Peyer's patch (tissue), 4 donors: ENCODE measurements at regions not wholly inside any gene's neighbourhood (a gene's known extent, or its start where the extent isn't known, plus 50 kb on each side); places are given as distances from the start of the nearest gene placed in this dataset.

Experiments used
- DNase-seq, 3 donors: peaks; one replicate each; pipeline ENCODE4 v3.0.0-alpha.2; 2017 to 2019
- H3K27ac ChIP-seq, 4 donors: fragments of 200-600 bp; sonication (generic); one replicate each; pipeline ENCODE4 v1.5.1; 2016 to 2019
- H3K27me3 ChIP-seq, 2 donors: fragments of 200-600 bp; sonication (generic); one replicate each; pipeline ENCODE4 v1.5.1; 2019
- H3K36me3 ChIP-seq, 3 donors: fragments of 200-600 bp; sonication (generic); one replicate each; pipeline ENCODE4 v1.5.1; 2016 to 2019
- H3K4me1 ChIP-seq, 4 donors: fragments of 200-600 bp; sonication (generic); one replicate each; pipeline ENCODE4 v1.5.1; 2016 to 2019
- H3K4me3 ChIP-seq, 4 donors: fragments of 200-600 bp; sonication (generic); 1 replicate in 3 of 4; 2 replicates in 1 of 4; pipeline ENCODE4 v1.5.1; 2016 to 2019; ENCODE audit warnings: mild to moderate bottlenecking in 1 of 4
- H3K9me3 ChIP-seq, 4 donors: fragments of 200-600 bp; sonication (generic); one replicate each; pipeline ENCODE4 v1.5.1; 2016 to 2019; ENCODE audit warnings: mild to moderate bottlenecking in 1 of 4
- CTCF ChIP-seq, 6 experiments: fragments of 450-650 bp in 4 of 6; fragments of 200-600 bp in 2 of 6; sonication (generic) in 1 of 6; IDR thresholded peaks; one replicate each; pipeline ENCODE4 v1.5.1; 2017 to 2019; ENCODE audit warnings: antibody characterized with exemption in 6 of 6, mild to moderate bottlenecking in 3 of 6, moderate library complexity in 1 of 6
- POLR2A ChIP-seq, 2 donors: fragments of 450-650 bp; IDR thresholded peaks; one replicate each; pipeline ENCODE4 v1.5.1; 2017; ENCODE audit warnings: antibody characterized with exemption in 2 of 2, mild to moderate bottlenecking in 2 of 2, moderate library complexity in 2 of 2

GRCh38 chr3:166089575-166089974, 252.4 kb upstream of the BCHE start:
- Histone ChIP-seq H3K27me3 (no peaks in the 10 kb centered on the region), H3K27ac (no peak overlapping the region), H3K4me3 (no peak overlapping the region), H3K36me3 (no peaks in the 10 kb centered on the region), H3K4me1 (no peaks in the 10 kb centered on the region), H3K9me3 (no peaks in the 10 kb centered on the region)
- TF ChIP-seq POLR2A (IDR thresholded peaks at IDR 0.05) (no peak), CTCF (IDR thresholded peaks at IDR 0.05) (no peak)
- DNase-seq = no peak

- DNase-seq = no peak
- Histone ChIP-seq H3K9me3 (no peaks in the 10 kb centered on the region), H3K4me1 (no peaks in the 10 kb centered on the region), H3K27me3 (no peaks in the 10 kb centered on the region), H3K27ac (no peak overlapping the region), H3K36me3 (no peaks in the 10 kb centered on the region), H3K4me3 (no peak overlapping the region)
- TF ChIP-seq POLR2A (IDR thresholded peaks at IDR 0.05) (no peak), CTCF (IDR thresholded peaks at IDR 0.05) (no peak)
These were observed 248.1 kb upstream of the BCHE start for GRCh38 chr3:166085164-166085856.

- no peak for DNase-seq
- H3K9me3 ChIP-seq = no peaks in the 10 kb centered on the region
- no peaks in the 10 kb centered on the region for H3K36me3 ChIP-seq
- H3K4me3 ChIP-seq = no peak overlapping the region
- no peak for TF ChIP-seq CTCF (IDR thresholded peaks at IDR 0.05)
- no peak for TF ChIP-seq POLR2A (IDR thresholded peaks at IDR 0.05)
- no peaks in the 10 kb centered on the region for H3K4me1 ChIP-seq
- H3K27ac ChIP-seq = no peak overlapping the region
- no peaks in the 10 kb centered on the region for H3K27me3 ChIP-seq
These were observed 242.9 kb upstream of the BCHE start for GRCh38 chr3:166080096-166080495.

- no peaks in the 10 kb centered on the region for H3K27me3 ChIP-seq
- no peak for TF ChIP-seq POLR2A (IDR thresholded peaks at IDR 0.05)
- TF ChIP-seq CTCF (IDR thresholded peaks at IDR 0.05) = no peak
These were observed 234.6 kb upstream of the BCHE start for GRCh38 chr3:166071831-166072230.

DNA sequence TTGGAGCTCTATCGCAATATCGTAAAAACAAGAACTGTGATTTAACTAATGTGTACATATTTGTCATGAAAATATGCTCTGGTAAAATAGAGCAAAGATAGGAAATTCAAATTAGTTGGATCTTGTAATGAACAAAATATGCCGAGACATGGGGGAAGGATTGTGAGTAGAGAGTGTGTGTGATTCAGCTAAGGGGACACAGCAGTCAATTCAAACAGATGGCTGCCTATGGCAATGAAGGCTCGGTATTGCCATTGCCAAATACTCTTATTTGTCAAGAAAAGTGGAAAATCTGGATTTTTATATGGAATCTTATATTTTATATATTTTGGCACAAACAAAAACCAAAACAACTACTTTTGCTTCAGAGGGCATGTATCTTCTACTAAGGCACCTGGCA, 227.3 kb upstream of the BCHE start:
- no peaks in the 10 kb centered on the region for H3K27me3 ChIP-seq
- H3K4me1 ChIP-seq = no peaks in the 10 kb centered on the region
- H3K27ac ChIP-seq = no peak overlapping the region
- H3K4me3 ChIP-seq = no peak overlapping the region
- no peaks in the 10 kb centered on the region for H3K36me3 ChIP-seq
- TF ChIP-seq CTCF (IDR thresholded peaks at IDR 0.05) = no peak
- TF ChIP-seq POLR2A (IDR thresholded peaks at IDR 0.05) = no peak
- no peaks in the 10 kb centered on the region for H3K9me3 ChIP-seq
- DNase-seq = no peak

More at GRCh38 chr3:166071831-166072230, 234.6 kb upstream of the BCHE start:
- Histone ChIP-seq H3K36me3 (no peaks in the 10 kb centered on the region), H3K9me3 (no peaks in the 10 kb centered on the region), H3K4me3 (no peak overlapping the region), H3K27ac (no peak overlapping the region), H3K4me1 (no peaks in the 10 kb centered on the region)
- DNase-seq = no peak
